Mesenchymal stem cell (in vitro differentiated cells and primary cell): ENCODE measurements at regions not wholly inside any gene's neighbourhood (a gene's known extent, or its start where the extent isn't known, plus 50 kb on each side); places are given as distances from the start of the nearest gene placed in this dataset.

Experiments used
- DNase-seq: peaks from one replicate; pipeline ENCODE4 v3.0.0-alpha.2; 2013
- H2AFZ ChIP-seq: one replicate; pipeline ENCODE4 v1.6.1; 2013; ENCODE audit warnings: low read depth, mild to moderate bottlenecking, control low read depth, inconsistent platforms, low read length, moderate library complexity
- H2AK5ac ChIP-seq: 2 replicates; pipeline ENCODE4 v1.6.1; 2013; ENCODE audit warnings: low read length, moderate library complexity, mild to moderate bottlenecking, inconsistent platforms; ENCODE audit not compliant: severe bottlenecking
- H2BK120ac ChIP-seq: one replicate; pipeline ENCODE4 v1.6.1; 2013; ENCODE audit warnings: low read depth, mild to moderate bottlenecking, inconsistent platforms, low read length, moderate library complexity
- H2BK12ac ChIP-seq, 2 experiments: one replicate each; pipeline ENCODE4 v1.6.1; 2013; ENCODE audit warnings: inconsistent platforms in 2 of 2, low read length in 2 of 2, mild to moderate bottlenecking in 2 of 2, moderate library complexity in 2 of 2, control low read depth in 1 of 2
- H2BK15ac ChIP-seq: one replicate; pipeline ENCODE4 v1.6.1; 2013; ENCODE audit warnings: mild to moderate bottlenecking, low read depth, inconsistent platforms; ENCODE audit not compliant: poor library complexity, severe bottlenecking
- H2BK5ac ChIP-seq: 2 replicates; pipeline ENCODE4 v1.6.1; 2013; ENCODE audit warnings: low read depth, mild to moderate bottlenecking, low read length, control low read depth, inconsistent platforms; ENCODE audit not compliant: poor library complexity, severe bottlenecking
- H3K14ac ChIP-seq, 2 experiments: one replicate each; pipeline ENCODE4 v1.6.1; 2013; ENCODE audit warnings: inconsistent platforms in 2 of 2, low read length in 2 of 2, control low read depth in 1 of 2, mild to moderate bottlenecking in 1 of 2, moderate library complexity in 1 of 2
- H3K18ac ChIP-seq, 2 experiments: one replicate each; pipeline ENCODE4 v1.6.1; 2013; ENCODE audit warnings: inconsistent platforms in 2 of 2, low read length in 2 of 2, control low read depth in 1 of 2, low read depth in 1 of 2, mild to moderate bottlenecking in 1 of 2
- H3K23ac ChIP-seq, 2 experiments: one replicate each; pipeline ENCODE4 v1.6.1; 2013; ENCODE audit warnings: inconsistent platforms in 2 of 2, low read length in 2 of 2, mild to moderate bottlenecking in 2 of 2, moderate library complexity in 2 of 2, control low read depth in 1 of 2
- H3K27ac ChIP-seq: 2 replicates; pipeline ENCODE4 v1.5.1; 2013; ENCODE audit warnings: mild to moderate bottlenecking, moderate library complexity, low read length, control low read depth, inconsistent platforms; ENCODE audit not compliant: poor library complexity, severe bottlenecking
- H3K27me3 ChIP-seq, 2 experiments: 2 replicates each; pipeline versions ENCODE4 v1.6.1 to v1.7.0; 2013; ENCODE audit warnings: low read length in 2 of 2, mild to moderate bottlenecking in 2 of 2, moderate library complexity in 2 of 2, control low read depth in 1 of 2, inconsistent platforms in 1 of 2; ENCODE audit not compliant: control insufficient read depth in 1 of 2, insufficient read depth in 1 of 2
- H3K36me3 ChIP-seq, 2 experiments: 2 replicates each; pipeline versions ENCODE4 v1.6.1 to v1.7.0; 2013; ENCODE audit warnings: low read length in 2 of 2, control low read depth in 1 of 2, inconsistent platforms in 1 of 2, low read depth in 1 of 2, mild to moderate bottlenecking in 1 of 2; ENCODE audit not compliant: insufficient read depth in 2 of 2, control insufficient read depth in 1 of 2
- H3K4ac ChIP-seq, 2 experiments: one replicate each; pipeline ENCODE4 v1.6.1; 2013; ENCODE audit warnings: inconsistent platforms in 2 of 2, low read length in 2 of 2, mild to moderate bottlenecking in 2 of 2, moderate library complexity in 2 of 2, control low read depth in 1 of 2, low read depth in 1 of 2
- H3K4me1 ChIP-seq: 2 replicates; pipeline ENCODE4 v1.6.1; 2013; ENCODE audit warnings: low read depth, low read length, control low read depth; ENCODE audit not compliant: control insufficient read depth, insufficient read depth
- H3K4me2 ChIP-seq: 2 replicates; pipeline ENCODE4 v1.6.1; 2013; ENCODE audit warnings: low read length, mild to moderate bottlenecking, inconsistent platforms; ENCODE audit not compliant: poor library complexity, severe bottlenecking
- H3K4me3 ChIP-seq, 2 experiments: 2 replicates each; pipeline versions ENCODE4 v1.5.1 to v1.7.0; 2013; ENCODE audit warnings: low read length in 2 of 2, mild to moderate bottlenecking in 2 of 2, control low read depth in 1 of 2, low read depth in 1 of 2; ENCODE audit not compliant: insufficient read depth in 1 of 2
- H3K79me1 ChIP-seq: replicated peaks from 2 replicates; pipeline ENCODE4 v1.6.1; 2013; ENCODE audit warnings: mild to moderate bottlenecking, control low read depth, low read length, inconsistent platforms; ENCODE audit not compliant: poor library complexity, severe bottlenecking
- H3K9ac ChIP-seq: 2 replicates; pipeline ENCODE4 v1.7.0; 2013; ENCODE audit warnings: mild to moderate bottlenecking, low read length, moderate library complexity
- H3K9me3 ChIP-seq: 2 replicates; pipeline ENCODE4 v1.7.0; 2013; ENCODE audit warnings: mild to moderate bottlenecking, low read length; ENCODE audit not compliant: control insufficient read depth
- H4K8ac ChIP-seq: one replicate; pipeline ENCODE4 v1.6.1; 2013; ENCODE audit warnings: inconsistent platforms, mild to moderate bottlenecking, low read length, moderate library complexity
- H4K91ac ChIP-seq: one replicate; pipeline ENCODE4 v1.6.1; 2013; ENCODE audit warnings: mild to moderate bottlenecking, low read length, inconsistent platforms
- WGBS: methylation state at CpG from one replicate; pipeline ENCODE4 v1.1.7; 2013; ENCODE audit warnings: mixed read lengths; 5-methylcytosine and 5-hydroxymethylcytosine counted together

DNA sequence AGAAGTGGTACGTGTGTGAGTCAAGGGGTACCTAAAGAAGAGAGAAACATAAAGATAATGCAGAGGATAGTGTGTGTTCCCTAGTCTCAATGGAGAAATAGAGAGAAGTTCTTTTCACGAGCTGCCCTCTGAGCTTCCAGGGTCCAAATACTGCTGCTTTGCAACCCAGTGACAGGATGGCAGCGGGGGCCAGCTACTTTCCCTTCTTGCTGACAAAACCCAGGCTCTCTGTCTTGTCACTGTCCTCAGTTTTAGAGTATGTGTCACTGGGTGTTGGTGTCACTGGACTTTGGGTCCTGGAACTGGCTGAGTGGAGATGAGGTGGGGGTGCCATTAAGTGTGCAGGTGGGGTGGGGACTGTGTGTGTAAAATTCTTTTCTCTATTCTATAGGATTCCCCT, 265.6 kb downstream of the CDC5L start:
- no peak overlapping the region for H2BK12ac ChIP-seq

DNA sequence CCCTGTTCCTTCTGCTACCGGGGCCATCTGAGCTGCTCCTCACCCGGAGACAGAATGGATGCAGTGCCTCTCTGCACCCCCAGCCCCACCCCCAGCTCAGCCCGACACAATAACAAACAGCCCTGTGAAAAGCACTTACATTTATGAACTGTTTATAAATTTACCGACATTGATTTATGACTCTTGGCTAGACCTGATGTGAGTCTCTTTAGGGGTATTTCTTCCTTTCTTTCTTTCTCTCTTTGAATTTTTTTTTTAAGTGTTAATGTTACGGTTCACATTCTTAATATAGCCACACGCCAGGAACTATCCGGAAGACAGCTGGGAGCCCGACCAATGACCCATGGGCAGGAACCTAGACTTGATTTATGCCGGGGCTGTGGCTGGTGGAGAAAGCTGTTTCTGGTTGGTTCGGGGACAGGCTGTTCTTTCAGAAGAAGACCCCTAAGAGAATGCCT, 266.3 kb downstream of the CDC5L start:
- H3K4ac ChIP-seq = no peak overlapping the region
- H2BK5ac ChIP-seq = peak overlapping the region; percentile 8
- H3K79me1 ChIP-seq = no peaks in the 10 kb centered on the region
- H3K36me3 ChIP-seq = no peaks in the 10 kb centered on the region
- H3K9ac ChIP-seq = no peak overlapping the region
- no peak overlapping the region for H4K8ac ChIP-seq
- DNase-seq = peak; percentile 61
- no peak overlapping the region for H3K18ac ChIP-seq
- peaks cover 32% of the 10 kb centered on the region for H3K4me1 ChIP-seq
- no peak overlapping the region for H3K4me3 ChIP-seq
- H2BK12ac ChIP-seq = no peak overlapping the region
- WGBS = 1% methylated on average over 7 of the region's 10 CpGs
- H3K14ac ChIP-seq = peak overlapping the region in 1 of 2 experiments; percentile 61
- no peaks in the 10 kb centered on the region for H3K9me3 ChIP-seq
- H2AFZ ChIP-seq = no peak overlapping the region
- H2BK120ac ChIP-seq = no peak overlapping the region
- H3K23ac ChIP-seq = no peak overlapping the region
- no peak overlapping the region for H2BK15ac ChIP-seq
- H2AK5ac ChIP-seq = peak overlapping the region; percentile 31
- H4K91ac ChIP-seq = no peak overlapping the region
- peak overlapping the region; percentile 67 for H3K27ac ChIP-seq
- no peak overlapping the region for H3K4me2 ChIP-seq
- no peaks in the 10 kb centered on the region for H3K27me3 ChIP-seq

More for the DNA sequence above, 265.6 kb downstream of the CDC5L start:
- DNase-seq = no peak
- H3K4me3 ChIP-seq = no peak overlapping the region
- no peaks in the 10 kb centered on the region for H3K27me3 ChIP-seq
- peak overlapping the region; percentile 3 for H2BK5ac ChIP-seq
- no peak overlapping the region for H3K18ac ChIP-seq
- no peak overlapping the region for H3K4me2 ChIP-seq
- no peaks in the 10 kb centered on the region for H3K36me3 ChIP-seq
- peaks cover 32% of the 10 kb centered on the region for H3K4me1 ChIP-seq
- no peak overlapping the region for H2AFZ ChIP-seq
- no peak overlapping the region for H3K4ac ChIP-seq
- no peak overlapping the region for H3K27ac ChIP-seq
- no peak overlapping the region for H4K91ac ChIP-seq
- no peak overlapping the region for H2BK120ac ChIP-seq
- no peaks in the 10 kb centered on the region for H3K9me3 ChIP-seq
- no peak overlapping the region for H4K8ac ChIP-seq
- peak overlapping the region; percentile 73 for H2AK5ac ChIP-seq
- H3K23ac ChIP-seq = no peak overlapping the region
- H3K9ac ChIP-seq = no peak overlapping the region
- no peak overlapping the region for H3K14ac ChIP-seq
- no peak overlapping the region for H2BK15ac ChIP-seq
- 85% methylated on average over 3 of the region's 3 CpGs for WGBS
- no peaks in the 10 kb centered on the region for H3K79me1 ChIP-seq

DNA sequence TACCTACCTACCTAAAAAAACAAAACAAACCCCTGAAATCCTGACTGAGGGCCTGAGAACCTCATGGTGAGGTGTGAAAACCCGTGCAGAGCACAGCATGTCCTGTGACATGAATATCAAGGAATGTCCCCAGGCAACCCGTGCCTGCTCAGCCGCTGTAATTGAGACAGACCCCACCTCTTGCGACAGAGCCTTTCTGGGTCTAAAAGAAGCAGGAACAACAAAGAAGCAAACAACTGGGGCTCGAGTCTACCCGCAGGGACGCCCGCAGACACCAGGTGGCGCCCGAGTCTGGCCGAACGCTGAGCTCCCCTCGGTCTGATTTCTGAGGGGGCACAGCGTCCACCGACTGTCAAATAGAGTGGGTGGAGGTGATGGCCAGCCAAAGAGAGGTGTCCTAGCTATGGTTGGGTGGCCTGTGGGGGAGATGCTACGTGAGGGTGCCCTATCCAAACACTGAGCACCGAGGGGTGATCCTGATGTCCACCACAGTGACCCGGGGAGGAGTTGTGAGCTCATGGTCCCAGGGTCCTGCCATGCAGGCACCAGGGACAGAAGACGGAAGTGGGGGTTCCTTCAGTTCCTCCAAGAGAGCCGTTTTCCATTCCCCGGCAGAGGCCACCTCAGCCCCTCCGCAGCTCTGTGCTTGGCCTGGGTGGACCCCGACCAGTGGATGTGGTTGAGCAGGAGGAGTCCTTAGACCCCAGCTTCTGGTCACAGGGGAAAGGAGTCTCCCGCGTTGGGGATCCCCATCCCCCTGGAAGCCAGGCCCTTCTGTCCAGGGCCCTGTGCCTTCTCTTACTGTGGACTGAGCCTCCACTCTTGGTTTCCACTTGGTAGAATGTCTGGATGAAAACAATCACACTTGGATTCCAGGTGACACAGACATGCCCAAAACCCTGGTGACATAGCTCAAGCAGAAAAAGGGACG, 268.2 kb downstream of the CDC5L start:
- Histone ChIP-seq H3K79me1 (no peaks in the 10 kb centered on the region), H3K4me1 (peaks cover 37% of the 10 kb centered on the region), H3K27me3 (no peaks in the 10 kb centered on the region), H3K9ac (peak overlapping the region; percentile 65), H3K4me2 (no peak overlapping the region), H2BK15ac (no peak overlapping the region), H3K27ac (no peak overlapping the region), H3K4me3 (no peak overlapping the region), H3K23ac (no peak overlapping the region), H2BK120ac (no peak overlapping the region), H2AFZ (no peak overlapping the region), H3K4ac (no peak overlapping the region), H2BK12ac (peak overlapping the region in 1 of 2 experiments; percentile 27), H2BK5ac (peak overlapping the region; percentile 53), H4K91ac (no peak overlapping the region), H3K18ac (peak overlapping the region in 1 of 2 experiments; percentile 22), H3K9me3 (no peaks in the 10 kb centered on the region), H4K8ac (no peak overlapping the region), H2AK5ac (peak overlapping the region; percentile 91), H3K14ac (no peak overlapping the region), H3K36me3 (no peaks in the 10 kb centered on the region)
- WGBS = 34% methylated on average over 26 of the region's 26 CpGs
- peak; percentile 89 for DNase-seq

DNA sequence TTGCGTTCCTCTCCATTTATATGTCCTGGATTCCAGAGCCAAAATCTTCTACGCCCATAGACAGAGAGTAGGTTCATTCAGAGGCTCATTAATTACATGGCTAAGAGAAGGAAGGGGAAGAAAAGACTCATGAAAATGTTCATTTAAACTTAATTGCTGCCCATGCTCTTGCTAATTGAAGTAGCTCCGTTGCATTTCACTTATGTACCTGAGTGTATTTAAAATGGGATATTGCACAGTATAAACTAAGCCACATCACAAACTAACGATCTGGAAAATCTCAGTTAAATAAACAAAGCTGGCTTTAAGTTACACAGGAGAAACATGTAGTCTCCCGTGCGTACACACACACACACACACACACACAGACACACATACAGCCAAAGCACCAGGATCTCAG, 269.2 kb downstream of the CDC5L start:
- no peak overlapping the region for H2BK5ac ChIP-seq
- no peak overlapping the region for H3K23ac ChIP-seq
- no peak overlapping the region for H3K27ac ChIP-seq
- no peaks in the 10 kb centered on the region for H3K36me3 ChIP-seq
- no peak overlapping the region for H3K18ac ChIP-seq
- no peaks in the 10 kb centered on the region for H3K27me3 ChIP-seq
- no peak overlapping the region for H3K14ac ChIP-seq
- H3K4me1 ChIP-seq = peaks cover 34% of the 10 kb centered on the region
- H3K4me2 ChIP-seq = no peak overlapping the region
- H3K4ac ChIP-seq = no peak overlapping the region
- no peak overlapping the region for H4K91ac ChIP-seq
- no peak overlapping the region for H2BK120ac ChIP-seq
- H2AK5ac ChIP-seq = peak overlapping the region; percentile 88
- no peaks in the 10 kb centered on the region for H3K79me1 ChIP-seq
- no peak overlapping the region for H4K8ac ChIP-seq
- no peak overlapping the region for H2BK12ac ChIP-seq
- no peak overlapping the region for H2AFZ ChIP-seq
- H3K4me3 ChIP-seq = no peak overlapping the region
- DNase-seq = no peak
- no peak overlapping the region for H3K9ac ChIP-seq
- 59% methylated on average over 5 of the region's 6 CpGs for WGBS
- H2BK15ac ChIP-seq = no peak overlapping the region
- H3K9me3 ChIP-seq = no peaks in the 10 kb centered on the region
